ENCODE measurements at regions not wholly inside any gene's neighbourhood (a gene's known extent, or its start where the extent isn't known, plus 50 kb on each side); places are given as distances from the start of the nearest gene placed in this dataset.

DNA sequence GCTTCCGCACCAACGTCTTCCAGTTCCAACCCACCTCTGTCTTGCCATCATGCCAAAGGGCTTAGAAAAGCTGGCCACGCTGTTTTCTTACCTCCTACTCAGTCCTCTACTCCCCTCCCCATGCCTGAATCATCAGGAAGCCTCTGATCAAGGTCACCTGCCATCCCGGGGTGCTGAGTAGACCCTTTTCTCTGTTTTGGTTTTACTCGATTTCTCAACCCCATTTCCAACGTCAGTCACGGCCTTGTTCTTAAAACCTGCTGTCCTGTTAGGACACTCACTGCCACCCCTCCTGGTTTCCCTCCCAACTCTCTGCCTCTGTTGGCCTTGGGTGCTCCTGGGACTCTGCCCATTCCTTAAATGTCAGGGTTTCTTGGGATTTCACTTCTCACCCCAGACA is 350.1 kb downstream of the FOXO1 start:
- peaks cover 3% of the 10 kb centered on the region; the same call in 1 of the 2 replicates for H3K9me3 Mint-ChIP-seq
- H3K27me3 Mint-ChIP-seq (ENCODE audit: insufficient read depth): peaks cover 1% of the 10 kb centered on the region; the same call in 1 of the 2 replicates
- no peak overlapping the region for H3K4me3 Mint-ChIP-seq
- TF ChIP-seq, protein P1, sequence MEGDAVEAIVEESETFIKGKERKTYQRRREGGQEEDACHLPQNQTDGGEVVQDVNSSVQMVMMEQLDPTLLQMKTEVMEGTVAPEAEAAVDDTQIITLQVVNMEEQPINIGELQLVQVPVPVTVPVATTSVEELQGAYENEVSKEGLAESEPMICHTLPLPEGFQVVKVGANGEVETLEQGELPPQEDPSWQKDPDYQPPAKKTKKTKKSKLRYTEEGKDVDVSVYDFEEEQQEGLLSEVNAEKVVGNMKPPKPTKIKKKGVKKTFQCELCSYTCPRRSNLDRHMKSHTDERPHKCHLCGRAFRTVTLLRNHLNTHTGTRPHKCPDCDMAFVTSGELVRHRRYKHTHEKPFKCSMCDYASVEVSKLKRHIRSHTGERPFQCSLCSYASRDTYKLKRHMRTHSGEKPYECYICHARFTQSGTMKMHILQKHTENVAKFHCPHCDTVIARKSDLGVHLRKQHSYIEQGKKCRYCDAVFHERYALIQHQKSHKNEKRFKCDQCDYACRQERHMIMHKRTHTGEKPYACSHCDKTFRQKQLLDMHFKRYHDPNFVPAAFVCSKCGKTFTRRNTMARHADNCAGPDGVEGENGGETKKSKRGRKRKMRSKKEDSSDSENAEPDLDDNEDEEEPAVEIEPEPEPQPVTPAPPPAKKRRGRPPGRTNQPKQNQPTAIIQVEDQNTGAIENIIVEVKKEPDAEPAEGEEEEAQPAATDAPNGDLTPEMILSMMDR (IDR thresholded peaks at IDR 0.05): no peak
- H3K36me3 Mint-ChIP-seq (ENCODE audit: low read depth): no peaks in the 10 kb centered on the region
- no peak overlapping the region for H3K27ac Mint-ChIP-seq
- H3K4me1 Mint-ChIP-seq (ENCODE audit: low read depth): no peaks in the 10 kb centered on the region
- no peak for DNase-seq

DNA sequence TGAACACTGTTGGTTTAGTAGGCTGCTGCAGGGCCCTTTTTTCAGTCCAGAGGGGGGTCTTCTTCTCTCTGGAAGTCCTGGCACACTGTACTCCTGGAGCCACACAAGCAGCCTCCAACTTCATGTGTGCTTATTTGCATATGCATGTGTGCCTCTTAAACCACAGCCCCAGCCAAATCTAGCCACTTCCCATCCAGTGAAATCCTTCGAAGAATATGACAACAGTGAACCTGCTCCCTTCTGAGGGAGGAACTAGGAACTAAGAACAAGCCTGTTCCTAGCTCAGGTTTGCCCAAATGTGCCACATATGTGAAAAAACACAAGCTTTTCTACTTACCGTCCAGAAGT is 348.5 kb downstream of the FOXO1 start:
- TF ChIP-seq, protein P1 (IDR thresholded peaks at IDR 0.05): no peak
- Mint-ChIP-seq H3K4me3 (no peak overlapping the region), H3K36me3 (ENCODE audit: low read depth) (no peaks in the 10 kb centered on the region), H3K27ac (no peak overlapping the region), H3K27me3 (ENCODE audit: insufficient read depth) (peaks cover 1% of the 10 kb centered on the region; the same call in 1 of the 2 replicates), H3K4me1 (ENCODE audit: low read depth) (no peaks in the 10 kb centered on the region), H3K9me3 (peaks cover 3% of the 10 kb centered on the region; the same call in 1 of the 2 replicates)
- no peak for DNase-seq

DNA sequence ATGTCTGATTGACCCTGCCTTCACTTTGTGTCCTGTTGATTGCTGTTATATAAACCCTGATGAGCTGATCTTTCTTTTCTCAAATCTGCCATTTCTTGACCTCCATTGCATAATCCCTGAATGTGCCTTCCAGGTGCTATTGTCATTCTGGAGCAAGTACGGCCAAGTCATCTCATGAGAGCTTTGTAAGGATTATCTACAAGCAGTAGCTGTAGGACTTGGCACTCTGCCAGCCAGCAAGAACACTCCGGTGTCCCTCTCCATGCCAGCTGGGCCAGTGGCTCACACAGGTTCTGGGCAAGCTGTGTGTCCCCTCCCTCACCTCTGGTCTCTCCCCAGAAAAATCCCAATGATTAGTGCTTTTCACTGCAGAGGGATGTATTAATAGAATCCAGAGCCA is 348.1 kb downstream of the FOXO1 start:
- TF ChIP-seq, protein P1 (IDR thresholded peaks at IDR 0.05): no peak
- Mint-ChIP-seq H3K27ac (no peak overlapping the region), H3K9me3 (peaks cover 7% of the 10 kb centered on the region; the same call in 1 of the 2 replicates), H3K4me1 (ENCODE audit: low read depth) (no peaks in the 10 kb centered on the region), H3K27me3 (ENCODE audit: insufficient read depth) (peaks cover 1% of the 10 kb centered on the region; the same call in 1 of the 2 replicates), H3K36me3 (ENCODE audit: low read depth) (no peaks in the 10 kb centered on the region; the same call in 1 of the 2 replicates), H3K4me3 (no peak overlapping the region)
- DNase-seq: no peak

DNA sequence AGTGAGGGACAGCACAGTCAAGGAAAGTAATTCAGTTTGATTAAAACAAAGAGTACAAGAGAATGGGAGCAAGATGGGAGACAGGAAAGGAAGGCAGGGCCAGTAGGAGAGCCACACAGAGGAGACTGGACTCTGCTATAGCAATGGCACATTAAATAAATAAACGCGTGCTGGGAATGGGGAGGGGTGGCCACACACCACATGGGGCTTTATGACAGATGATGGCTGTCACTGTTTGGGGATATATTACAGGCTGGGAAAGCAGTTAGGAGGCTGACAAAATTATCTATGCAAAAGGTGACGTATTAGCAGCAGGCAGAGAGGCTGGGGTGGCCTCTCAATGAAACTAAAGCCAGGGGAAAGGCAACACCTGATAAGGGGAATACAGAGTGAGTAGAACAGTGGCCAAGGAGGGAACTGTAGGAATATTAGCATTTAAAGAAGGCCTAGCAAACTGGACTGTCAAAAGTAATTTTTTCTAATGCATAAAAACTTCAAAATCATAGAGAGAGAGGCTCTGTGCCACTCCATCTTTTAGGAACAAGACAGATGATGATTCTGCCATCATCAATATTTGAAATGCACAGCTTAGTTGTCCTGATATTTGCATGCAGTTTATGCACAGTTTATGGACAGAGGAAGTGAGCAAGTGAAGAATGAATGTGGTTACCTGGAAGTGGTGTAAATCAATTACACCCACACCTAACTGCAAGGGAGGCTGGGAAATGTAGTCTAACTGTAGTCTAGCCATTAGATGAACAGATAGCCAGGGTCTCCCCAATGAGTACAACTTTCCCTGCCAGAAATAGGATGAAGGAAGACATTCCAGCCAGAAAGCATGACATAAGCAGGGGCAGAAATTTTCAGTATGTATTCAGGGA is 346.5 kb downstream of the FOXO1 start:
- TF ChIP-seq, protein P1 (IDR thresholded peaks at IDR 0.05): no peak
- Mint-ChIP-seq H3K4me1 (ENCODE audit: low read depth) (no peaks in the 10 kb centered on the region), H3K9me3 (peaks cover 19% of the 10 kb centered on the region), H3K4me3 (no peak overlapping the region), H3K36me3 (ENCODE audit: low read depth) (peaks cover 10% of the 10 kb centered on the region), H3K27ac (no peak overlapping the region), H3K27me3 (ENCODE audit: insufficient read depth) (peaks cover 1% of the 10 kb centered on the region; the same call in 1 of the 2 replicates)
- no peak for DNase-seq

DNA sequence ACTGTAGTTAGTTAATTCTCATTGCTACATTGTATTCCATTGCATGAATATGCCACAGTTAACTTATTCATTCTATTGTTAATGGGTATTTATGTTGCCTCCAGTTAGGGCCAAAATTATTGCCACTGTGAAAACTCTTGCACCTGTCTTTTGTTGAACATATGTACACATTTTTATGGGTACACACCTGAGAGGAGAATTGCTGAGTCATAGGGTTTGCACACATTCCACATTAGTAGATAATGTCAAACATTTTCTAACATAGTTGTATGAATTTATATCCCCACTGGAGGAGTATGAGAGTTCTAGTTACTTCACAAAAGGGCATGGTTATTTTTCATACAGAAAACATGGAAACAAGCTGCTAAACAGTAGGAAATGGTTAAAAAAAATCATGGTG is 338.4 kb downstream of the FOXO1 start:
- H3K27ac Mint-ChIP-seq: no peak overlapping the region
- H3K36me3 Mint-ChIP-seq (ENCODE audit: low read depth): peaks cover 10% of the 10 kb centered on the region
- H3K9me3 Mint-ChIP-seq: peaks cover 15% of the 10 kb centered on the region
- no peaks in the 10 kb centered on the region for H3K4me1 Mint-ChIP-seq (ENCODE audit: low read depth)
- no peak overlapping the region for H3K4me3 Mint-ChIP-seq
- H3K27me3 Mint-ChIP-seq (ENCODE audit: insufficient read depth): peaks cover 2% of the 10 kb centered on the region; the same call in 1 of the 2 replicates
- TF ChIP-seq, protein P1 (IDR thresholded peaks at IDR 0.05): no peak
- DNase-seq: no peak

All from HFFc6 (cell line).